GM19043 (cell line): ENCODE measurements at regions not wholly inside any gene's neighbourhood (a gene's known extent, or its start where the extent isn't known, plus 50 kb on each side); places are given as distances from the start of the nearest gene placed in this dataset.

Source experiments
- ATAC-seq: cut with Tn5 transposase; IDR thresholded peaks from one replicate; pipeline ENCODE4 v1.9.1; 2021; ENCODE audit warnings: low read depth; ENCODE audit not compliant: unreplicated experiment

DNA sequence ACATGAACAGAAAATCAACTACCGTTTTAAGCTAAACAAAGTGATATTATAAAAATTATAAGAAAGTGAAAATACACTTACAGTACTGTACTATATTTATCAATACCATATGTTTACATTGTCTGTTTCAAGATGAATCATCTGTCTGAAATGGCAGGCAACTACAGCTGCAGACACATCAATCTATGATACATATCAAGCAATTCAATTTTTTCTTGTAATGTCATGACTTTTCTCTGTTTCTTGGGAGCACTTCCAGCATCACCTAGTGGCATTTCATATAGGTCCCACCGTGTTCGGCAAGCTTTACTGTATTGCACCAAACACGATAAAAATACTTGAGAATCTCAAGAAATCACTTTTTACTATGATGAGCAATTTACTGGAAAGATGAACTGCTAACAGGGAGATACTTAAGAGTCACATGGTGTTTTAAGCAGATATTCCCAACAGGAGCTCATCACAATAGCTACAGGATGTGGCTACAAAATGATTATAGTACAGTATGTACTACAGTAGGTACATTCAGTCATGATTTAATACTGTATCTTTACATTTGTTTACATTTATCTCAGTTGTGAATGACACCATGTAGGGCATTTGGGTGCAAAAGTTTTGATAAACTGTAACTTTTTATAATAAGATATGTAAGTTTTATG, 207.4 kb downstream of the ADAM29 start:
- no peak for ATAC-seq

DNA sequence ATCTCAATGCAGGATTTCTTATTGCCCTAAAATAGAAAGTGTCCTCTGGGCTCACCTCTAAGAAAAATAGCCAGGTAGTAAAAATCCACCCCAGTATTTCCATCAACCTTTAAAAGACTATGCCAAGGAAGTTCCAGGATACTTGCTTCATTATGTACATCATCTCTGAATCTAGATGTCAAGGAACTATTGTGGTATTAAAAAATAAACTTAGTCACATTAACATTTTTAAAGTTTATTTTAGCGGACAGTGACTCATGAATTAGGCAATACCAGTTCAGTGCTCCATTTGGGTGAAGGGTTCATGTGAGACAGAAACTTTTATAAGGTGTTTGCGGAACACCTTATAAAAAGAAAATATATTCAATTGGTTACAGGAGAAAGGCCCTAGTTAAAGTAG, 209.2 kb downstream of the ADAM29 start:
- no peak for ATAC-seq

DNA sequence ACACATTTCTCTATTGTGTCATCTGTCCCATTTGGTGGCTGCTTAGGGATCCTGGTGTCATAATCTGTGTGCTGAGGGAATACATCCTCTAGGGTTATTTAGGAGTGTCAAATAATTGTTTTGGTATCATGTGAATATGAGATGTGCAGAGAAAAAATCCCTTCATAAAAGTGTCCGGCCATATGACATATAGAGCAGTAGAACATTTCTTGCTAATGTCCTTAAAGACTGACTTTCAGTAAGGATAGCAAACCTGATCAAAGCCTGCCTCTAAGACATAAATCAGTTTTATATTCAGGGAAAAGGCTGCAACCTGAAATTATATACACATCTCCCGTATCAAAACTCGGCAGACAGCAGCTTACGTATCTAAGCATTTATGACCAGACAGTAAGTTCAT, 211.6 kb downstream of the ADAM29 start:
- ATAC-seq: no peak

DNA sequence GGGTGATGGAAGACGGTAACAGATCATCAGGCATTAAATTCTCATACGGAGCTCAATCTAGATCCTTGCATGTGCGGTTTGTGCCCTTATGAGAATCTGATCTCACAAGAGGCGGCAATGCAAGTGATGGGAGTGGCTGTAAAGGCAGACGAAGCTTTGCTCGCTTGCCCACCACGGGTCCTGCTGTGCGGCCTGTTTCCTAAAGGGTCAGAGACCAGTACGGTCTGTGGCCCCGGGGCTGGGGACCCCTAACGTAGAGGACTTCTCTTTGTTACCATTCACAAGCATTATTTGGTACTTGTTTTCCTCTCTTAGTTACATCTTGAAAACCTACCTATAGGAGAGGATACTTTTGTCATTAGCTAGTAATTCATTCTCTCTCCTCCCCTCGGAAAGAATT, 221.0 kb downstream of the ADAM29 start:
- ATAC-seq: no peak

DNA sequence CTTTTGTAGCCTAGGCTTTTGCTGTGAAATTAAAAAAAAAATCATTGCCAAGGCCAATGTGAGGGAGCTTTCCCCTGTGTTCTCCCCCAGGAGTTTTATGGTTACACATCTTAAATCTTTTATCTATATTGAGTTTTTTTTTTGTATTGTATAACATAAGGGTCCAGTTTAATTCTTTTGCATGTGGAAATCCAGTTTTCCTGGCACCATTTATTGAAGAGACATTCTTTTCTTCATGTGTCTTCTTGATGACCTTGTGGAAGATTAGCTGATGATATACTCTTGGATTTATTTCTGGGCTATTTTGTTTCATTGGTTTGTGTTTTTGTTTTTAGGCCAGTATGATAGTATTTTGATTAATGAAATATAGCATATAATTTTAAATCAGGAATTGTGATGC, 225.0 kb downstream of the ADAM29 start:
- no peak for ATAC-seq

DNA sequence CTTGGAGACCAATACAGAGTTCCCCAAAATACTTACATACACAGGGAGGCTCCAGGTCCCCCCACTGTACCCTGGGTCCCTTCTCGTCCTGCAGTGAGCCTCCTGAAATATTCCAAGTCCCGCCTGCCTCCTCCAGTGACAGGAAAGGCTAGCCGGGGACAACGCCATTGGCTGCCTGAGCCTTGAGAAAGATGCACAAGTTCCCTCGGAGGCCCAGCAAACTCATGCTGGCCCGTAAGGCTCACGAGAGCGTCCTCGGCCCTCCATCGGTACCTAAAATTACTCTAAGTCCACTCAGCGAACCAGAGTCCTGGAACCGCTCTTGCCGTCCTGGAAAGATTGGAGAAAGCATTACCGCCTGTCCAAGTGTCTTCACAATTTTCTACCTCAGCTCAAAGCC, 228.6 kb downstream of the ADAM29 start:
- no peak for ATAC-seq

DNA sequence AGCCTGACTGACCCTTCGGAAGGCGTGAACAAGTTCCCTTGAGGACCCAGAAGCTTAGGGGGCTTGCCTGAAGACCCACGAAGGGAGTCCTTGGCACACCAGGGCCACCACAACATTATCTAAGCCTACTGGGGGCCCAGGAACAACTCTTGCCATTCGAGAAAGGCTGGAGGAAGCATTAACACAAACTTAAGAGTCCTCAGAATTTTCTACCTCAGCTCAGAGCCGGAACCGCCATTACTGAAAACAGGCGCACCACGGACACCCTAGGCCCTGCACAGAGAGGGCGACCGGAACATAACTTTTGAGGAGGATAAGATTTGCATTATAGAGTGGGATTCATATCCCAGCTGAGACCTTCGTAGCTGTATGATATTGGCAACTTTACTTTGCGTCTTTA, 229.1 kb downstream of the ADAM29 start:
- no peak for ATAC-seq

DNA sequence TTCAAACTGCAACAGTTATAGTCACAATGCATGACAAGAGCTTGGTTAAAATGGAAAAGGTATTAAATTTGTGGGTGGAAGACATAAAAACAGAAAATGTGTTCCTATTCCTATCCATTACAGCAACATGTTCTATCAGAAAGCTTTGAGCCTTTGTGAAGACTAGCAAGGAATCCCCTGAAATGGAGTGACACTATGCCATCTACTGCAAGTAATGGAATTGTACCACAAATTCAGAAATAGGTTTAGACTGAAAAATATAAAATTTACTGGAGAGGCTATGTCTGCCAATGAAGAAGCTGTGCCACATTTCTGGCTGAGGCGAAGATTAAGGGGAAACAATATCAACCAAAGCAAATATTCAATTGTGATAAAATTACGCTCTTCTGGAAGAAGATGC, 247.9 kb downstream of the ADAM29 start:
- ATAC-seq: no peak

DNA sequence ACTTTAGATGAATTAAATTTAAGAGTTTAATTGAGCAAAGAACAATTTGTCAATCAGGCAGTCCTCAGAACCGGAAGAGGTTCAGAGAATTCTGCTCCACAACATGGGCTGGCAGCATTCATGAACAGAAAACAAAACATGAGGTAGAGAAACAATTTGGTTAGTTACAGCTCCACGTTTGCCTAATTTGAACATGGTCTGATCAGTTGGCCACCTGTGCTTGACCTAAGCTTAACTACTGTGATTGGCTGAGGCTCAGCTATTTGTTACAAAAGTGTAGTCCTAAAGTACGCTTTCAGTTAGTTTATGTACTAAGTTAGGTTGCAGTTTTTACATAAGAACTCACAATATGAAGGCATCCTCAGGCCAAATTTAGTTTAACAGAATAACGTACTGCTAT, 258.6 kb downstream of the ADAM29 start:
- ATAC-seq: no peak

DNA sequence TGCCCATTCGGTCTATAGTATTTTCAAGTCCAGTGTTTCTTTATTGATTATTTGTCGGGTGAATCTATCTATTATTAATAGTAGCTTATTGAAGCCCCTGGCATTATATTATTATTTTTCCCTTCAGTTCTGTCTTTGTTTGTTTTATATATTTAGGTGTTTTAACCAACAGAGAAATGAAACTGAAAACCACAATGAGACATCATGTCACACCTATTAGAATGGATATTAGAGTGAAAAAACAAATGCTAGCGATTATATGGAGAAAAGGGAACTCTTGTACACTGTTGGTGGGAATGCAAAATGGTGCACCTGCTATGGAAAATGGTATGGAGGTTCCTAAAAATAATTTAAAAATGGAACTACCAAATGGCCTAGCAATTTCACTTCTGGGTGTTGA, 272.5 kb downstream of the ADAM29 start:
- no peak for ATAC-seq

DNA sequence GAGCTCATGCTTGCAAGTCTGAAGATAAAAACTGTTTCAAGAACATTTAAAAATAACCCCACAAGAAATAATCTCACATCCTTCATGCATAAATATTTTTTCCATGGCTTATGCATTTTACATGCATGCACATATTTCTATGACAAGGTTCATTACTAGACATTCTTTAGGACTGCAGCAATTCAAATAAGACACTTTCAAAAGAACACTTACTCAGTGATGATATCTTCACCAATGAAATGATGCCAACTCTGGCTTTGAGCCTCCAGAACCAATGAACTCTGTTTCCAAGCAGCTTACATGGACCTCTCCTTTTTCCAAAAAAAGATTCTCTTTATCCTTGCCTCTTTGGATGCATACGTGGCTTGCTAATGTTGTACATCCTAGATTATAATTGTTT, 279.9 kb downstream of the ADAM29 start:
- ATAC-seq: no peak

DNA sequence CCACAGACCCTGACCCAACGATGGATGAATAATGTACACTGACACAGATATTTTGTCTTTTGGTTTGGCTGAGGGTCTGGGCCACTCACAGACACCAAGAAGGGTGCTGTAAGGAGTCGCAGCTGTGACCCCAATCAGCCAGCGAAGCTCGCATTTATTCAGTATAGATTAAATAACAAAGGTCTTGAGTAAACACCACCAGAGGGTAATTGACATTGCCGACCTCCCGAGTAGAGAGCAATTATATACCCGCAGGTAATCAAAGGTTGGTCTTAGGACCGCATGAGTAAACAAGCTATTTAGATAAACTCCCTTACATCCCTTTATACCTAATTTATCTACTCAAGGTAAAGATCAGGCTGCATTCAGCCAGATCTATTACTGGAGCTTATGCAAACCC, 297.1 kb downstream of the ADAM29 start:
- ATAC-seq: no peak

DNA sequence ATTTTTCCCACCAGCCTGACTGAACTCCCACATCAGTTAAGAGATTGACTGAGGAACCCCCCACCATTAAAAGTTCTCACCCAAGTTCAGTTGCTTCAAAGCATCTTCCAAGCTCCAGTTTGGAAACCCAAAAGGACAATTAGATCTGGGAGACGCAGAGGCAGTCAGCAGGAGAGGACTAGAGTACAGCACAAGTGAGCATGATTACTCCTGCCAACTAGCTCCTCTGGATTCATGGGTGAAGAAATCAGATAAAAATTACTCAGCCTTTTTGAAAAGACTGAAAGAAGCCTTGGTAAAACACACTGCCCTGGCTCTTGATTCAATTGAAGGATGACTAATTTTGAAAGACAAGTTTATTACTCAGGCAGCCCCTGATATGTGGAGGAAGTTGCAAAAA, 297.5 kb downstream of the ADAM29 start:
- no peak for ATAC-seq

DNA sequence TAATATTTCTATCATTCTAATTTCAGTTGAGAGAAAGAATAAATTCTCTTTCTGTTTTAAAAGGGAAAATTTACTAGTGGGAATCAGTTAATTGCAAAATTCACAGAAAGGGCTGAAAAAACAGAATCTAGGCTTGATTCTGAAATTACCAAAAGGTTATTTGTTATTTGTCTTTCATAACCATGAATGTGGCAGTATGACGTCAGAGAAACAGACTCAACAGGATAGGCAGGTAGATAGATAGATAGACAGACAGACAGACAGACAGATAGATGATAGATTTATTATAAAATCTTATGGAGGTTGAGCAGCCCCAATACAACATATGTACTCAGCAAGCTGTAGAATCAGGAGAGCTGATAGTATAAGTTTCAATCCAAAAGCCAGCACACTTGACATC, 311.0 kb downstream of the ADAM29 start:
- ATAC-seq: no peak

DNA sequence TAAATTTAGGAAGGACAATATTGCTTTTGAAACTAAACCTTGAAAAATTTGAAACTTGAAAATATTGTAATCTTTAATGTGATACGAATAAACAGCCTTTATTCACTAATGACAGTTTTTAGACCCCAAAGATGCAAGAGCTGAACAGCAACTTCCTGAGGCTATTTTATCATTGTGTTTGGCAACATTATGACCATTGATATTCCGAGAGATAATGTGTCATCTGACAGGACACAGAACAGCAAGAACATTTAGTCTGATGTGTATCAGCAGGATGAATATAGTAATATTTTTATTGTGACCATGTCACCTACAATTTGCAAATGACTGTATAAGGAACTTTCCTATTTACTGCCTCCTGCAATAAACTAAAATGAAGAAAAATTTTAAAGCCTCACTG, 316.0 kb downstream of the ADAM29 start:
- no peak for ATAC-seq

DNA sequence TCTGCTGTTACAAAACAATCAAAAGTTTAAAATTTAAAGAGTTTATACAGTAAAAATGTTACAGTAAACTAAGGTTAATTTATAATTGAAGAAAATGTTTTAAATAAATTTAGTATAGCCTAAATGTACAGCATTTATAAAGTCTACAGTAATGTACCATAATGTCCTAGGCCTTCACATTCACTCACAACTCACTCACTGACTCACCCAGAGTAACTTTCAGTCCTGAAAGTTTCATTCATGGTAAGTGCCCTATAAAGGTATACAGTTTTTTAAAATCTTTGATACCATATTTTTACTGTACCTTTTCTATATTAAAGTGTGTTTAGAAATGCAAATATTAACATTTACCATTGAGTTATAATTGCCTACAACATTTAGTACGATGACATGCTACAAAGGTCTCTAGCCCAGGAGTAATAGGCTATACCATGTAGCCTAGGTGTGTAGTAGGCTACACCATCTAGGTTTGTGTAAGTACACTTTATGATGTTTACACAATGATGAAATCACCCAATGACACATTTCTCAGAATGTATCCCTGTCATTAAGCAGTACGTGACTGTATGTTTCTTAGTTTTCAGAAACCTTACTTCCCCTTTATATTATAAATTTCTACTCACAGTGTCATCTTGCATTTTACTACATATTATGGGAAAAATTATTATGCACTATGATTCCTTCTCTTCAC, 320.8 kb downstream of the ADAM29 start:
- ATAC-seq: no peak

DNA sequence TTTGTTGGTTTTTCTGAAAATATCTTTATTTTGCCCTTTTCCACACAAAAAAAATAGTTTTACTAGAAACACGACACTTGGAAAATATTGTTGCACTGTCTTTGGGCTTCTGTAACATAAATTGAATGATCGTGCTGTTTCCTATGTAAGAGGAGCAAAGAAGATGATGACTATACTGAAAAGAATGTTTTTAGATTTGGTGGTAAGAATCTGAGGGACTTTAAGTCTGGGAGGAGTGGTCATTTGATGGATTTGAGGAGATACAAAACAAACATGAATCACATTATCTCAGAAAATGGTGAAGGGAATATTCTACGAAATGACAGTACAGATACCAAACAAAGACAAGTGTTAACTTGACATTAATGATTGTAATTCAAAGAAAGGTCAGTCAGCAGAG, 328.8 kb downstream of the ADAM29 start:
- ATAC-seq: no peak

DNA sequence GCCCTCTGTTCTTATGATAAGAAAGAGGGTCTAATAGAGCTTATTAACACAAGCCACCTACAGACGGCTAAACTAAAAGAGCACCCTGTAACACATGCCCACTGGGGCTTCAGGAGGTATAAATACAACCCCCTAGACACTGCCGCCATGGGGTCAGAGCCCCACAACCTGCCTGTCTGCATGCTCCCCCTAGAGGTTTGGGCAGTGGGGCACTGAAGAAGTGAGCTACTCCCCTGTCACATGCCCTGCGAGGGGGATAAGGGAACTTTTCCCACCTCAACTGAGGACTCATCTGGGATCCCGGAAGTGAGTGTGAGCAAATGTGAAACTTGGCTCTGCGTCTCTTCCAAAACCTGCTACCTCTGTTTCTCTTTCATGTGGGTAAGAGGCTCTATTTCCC, 334.5 kb downstream of the ADAM29 start:
- ATAC-seq: no peak

DNA sequence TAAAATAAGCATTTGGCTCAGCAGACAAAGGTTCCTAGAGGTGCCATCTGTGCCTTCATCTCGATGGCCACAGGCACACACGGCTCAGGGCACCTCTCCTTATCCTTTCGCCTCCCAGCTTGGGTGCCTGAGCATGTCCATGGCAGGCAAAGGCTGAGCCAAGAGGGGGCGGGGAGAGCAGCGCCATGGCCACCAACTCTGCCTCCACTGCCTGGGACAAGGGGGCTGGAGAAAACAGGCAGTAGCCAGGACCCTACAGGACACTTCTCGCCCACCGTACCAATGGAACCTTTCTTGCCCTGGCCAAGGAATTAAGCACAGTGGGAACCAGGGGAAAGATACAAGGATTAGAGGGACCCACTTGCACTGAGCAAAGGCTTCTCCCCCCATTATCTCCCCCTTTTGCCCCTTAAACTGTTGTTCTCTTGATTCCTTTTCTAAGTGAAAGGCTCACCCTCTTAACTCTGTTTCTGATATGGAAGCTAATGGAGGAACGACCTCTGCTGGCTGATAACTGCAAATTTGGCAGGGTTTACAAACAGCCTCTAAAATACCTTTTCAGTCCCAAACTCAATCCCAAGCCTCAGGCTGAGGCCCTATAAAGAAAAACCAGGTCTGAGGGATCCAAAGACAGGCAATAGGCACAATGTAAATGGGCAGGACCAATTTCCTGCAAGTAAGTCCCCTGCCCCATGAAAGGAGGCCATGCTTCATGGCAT, 335.2 kb downstream of the ADAM29 start:
- ATAC-seq: no peak

DNA sequence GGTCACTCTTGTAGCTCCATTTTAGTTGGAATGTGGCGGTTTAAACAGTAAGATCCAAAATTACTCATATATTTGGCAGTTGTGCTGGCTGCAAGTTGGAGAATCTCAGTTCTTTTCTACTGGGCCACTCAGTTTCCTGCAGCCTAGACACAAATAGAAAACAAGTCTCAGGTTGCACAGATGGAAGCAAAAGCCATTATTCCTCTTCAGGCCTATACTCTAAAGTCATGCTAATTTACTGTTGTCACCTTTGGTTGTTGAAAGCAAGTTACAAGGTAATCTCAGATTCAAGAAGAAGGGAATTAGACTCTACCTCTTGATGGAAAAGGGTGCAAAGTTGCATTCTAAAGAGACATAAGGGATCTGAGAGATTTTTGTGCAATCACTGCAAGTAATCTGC, 345.4 kb downstream of the ADAM29 start:
- no peak for ATAC-seq

DNA sequence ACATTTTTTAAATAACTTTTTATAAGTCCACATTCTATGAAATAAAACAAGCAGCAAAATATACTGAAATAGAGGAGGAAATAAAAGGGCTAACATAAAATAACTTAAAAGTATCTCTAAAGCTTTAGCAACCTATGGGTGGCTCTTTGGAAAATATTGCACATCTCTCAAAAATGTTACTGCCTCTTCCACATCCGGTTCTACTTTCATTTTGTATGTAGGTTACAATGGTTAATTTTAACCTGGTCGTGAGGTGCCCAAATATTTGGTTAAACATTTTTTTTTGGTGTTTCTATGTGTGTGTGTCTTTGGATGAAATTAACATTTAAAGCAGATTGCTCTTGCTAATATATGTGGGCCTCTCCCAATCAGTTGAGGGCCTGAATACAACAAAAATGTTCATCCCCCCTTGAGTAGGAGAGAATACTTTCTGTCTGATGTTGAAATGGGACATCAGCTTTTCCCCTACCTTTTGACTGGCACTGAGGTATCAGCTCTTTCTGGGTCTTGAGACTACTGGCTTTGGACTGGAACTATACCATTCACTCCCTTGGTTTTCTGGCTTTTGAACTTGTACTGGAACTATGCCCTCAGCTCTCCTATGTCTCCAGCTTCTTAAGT, 353.0 kb downstream of the ADAM29 start:
- ATAC-seq: peak; percentile 77
